A673 (cell line): ENCODE measurements at regions not wholly inside any gene's neighbourhood (a gene's known extent, or its start where the extent isn't known, plus 50 kb on each side); places are given as distances from the start of the nearest gene placed in this dataset.

Experiments
- EZH2 ChIP-seq: fragments of 200-600 bp; sonication (generic); IDR thresholded peaks from 2 replicates; pipeline ENCODE4 v1.6.1; 2017; ENCODE audit warnings: borderline replicate concordance, low read depth, mild to moderate bottlenecking, mixed read lengths, antibody characterized with exemption, low read length; ENCODE audit not compliant: poor library complexity, severe bottlenecking
- TF ChIP-seq, protein P1 (sequence below): fragments of 300-800, 200-600 bp; sonication (generic); conservative IDR thresholded peaks from 2 replicates; pipeline ENCODE4 v1.5.1; 2017; ENCODE audit warnings: low read depth, mild to moderate bottlenecking, antibody characterized with exemption, low read length, moderate library complexity, mixed read lengths

DNA sequence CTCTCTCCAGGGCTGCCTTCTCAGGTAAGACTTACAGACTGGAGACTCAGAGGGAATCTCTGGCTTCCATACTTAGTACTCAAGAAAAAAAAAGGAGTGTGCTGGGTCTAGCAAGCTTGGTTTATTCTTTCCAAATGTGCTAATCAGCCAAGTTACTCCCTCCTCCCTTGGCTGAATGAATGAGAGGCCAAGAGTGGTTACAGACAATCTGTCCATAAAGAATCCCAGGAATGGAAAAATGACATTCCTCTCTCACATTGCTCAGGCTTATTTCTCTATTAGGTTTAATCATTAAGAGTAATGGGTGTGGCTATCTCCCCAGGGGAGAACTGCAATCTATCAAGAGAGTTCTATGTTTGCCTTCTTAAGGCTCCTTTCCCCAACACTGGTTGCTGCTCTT lies 547.3 kb upstream of the PLXNA2 start:
- TF ChIP-seq, protein P1, sequence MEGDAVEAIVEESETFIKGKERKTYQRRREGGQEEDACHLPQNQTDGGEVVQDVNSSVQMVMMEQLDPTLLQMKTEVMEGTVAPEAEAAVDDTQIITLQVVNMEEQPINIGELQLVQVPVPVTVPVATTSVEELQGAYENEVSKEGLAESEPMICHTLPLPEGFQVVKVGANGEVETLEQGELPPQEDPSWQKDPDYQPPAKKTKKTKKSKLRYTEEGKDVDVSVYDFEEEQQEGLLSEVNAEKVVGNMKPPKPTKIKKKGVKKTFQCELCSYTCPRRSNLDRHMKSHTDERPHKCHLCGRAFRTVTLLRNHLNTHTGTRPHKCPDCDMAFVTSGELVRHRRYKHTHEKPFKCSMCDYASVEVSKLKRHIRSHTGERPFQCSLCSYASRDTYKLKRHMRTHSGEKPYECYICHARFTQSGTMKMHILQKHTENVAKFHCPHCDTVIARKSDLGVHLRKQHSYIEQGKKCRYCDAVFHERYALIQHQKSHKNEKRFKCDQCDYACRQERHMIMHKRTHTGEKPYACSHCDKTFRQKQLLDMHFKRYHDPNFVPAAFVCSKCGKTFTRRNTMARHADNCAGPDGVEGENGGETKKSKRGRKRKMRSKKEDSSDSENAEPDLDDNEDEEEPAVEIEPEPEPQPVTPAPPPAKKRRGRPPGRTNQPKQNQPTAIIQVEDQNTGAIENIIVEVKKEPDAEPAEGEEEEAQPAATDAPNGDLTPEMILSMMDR = no peak
- TF ChIP-seq EZH2 = no peak
